Gastroesophageal sphincter (tissue), 4 donors: ENCODE measurements at regions not wholly inside any gene's neighbourhood (a gene's known extent, or its start where the extent isn't known, plus 50 kb on each side); places are given as distances from the start of the nearest gene placed in this dataset.

Experiments used
- ATAC-seq: fragments of 150-250 bp; one replicate; pipeline ENCODE4 v1.9.1; 2016; ENCODE audit warnings: mild to moderate bottlenecking, moderate library complexity
- H3K27ac ChIP-seq, 4 donors: fragments of 200-600 bp; sonication (generic) in 3 of 4; 1 replicate in 3 of 4; 2 replicates in 1 of 4; pipeline ENCODE4 v1.5.1; 2016 to 2019
- H3K27me3 ChIP-seq: fragments of 200-600 bp; sonication (generic); one replicate; pipeline ENCODE4 v1.5.1; 2019
- H3K36me3 ChIP-seq, 2 donors: fragments of 200-600 bp; sonication (generic); one replicate each; pipeline ENCODE4 v1.5.1; 2019; ENCODE audit warnings: control low read depth in 1 of 2
- H3K4me1 ChIP-seq, 3 donors: fragments of 200-600 bp; sonication (generic); 1 replicate in 2 of 3; 2 replicates in 1 of 3; pipeline ENCODE4 v1.5.1; 2016 to 2019; ENCODE audit warnings: control low read depth in 2 of 3
- H3K4me3 ChIP-seq, 2 donors: fragments of 200-600 bp; sonication (generic); one replicate each; pipeline ENCODE4 v1.5.1; 2019; ENCODE audit warnings: mild to moderate bottlenecking in 1 of 2, moderate library complexity in 1 of 2
- H3K9me3 ChIP-seq, 3 donors: fragments of 200-600 bp; sonication (generic); one replicate each; pipeline ENCODE4 v1.5.1; 2017 to 2019; ENCODE audit warnings: control low read depth in 2 of 3
- EP300 ChIP-seq: sonication (generic); formaldehyde crosslinking; IDR thresholded peaks from one replicate; pipeline ENCODE4 v1.6.1; 2017; ENCODE audit warnings: antibody characterized with exemption, mild to moderate bottlenecking
- POLR2A ChIP-seq, 2 donors: fragments of 450-650 bp; IDR thresholded peaks; one replicate each; pipeline ENCODE4 v1.6.1; 2017; ENCODE audit warnings: antibody characterized with exemption in 2 of 2, mild to moderate bottlenecking in 2 of 2, moderate library complexity in 1 of 2
- POLR2AphosphoS5 ChIP-seq: sonication (generic); formaldehyde crosslinking; IDR thresholded peaks from one replicate; pipeline ENCODE4 v1.6.1; 2017; ENCODE audit warnings: antibody characterized with exemption
- WGBS, 2 donors: methylation state at CpG; one replicate each; pipeline ENCODE4 v1.1.5; 2018; ENCODE audit warnings: low coverage in 1 of 2; 5-methylcytosine and 5-hydroxymethylcytosine counted together
- TF ChIP-seq, protein P1 (sequence below), 4 experiments: fragments of 200-600 bp in 2 of 4; fragments of 450-650 bp in 2 of 4; sonication (generic) in 1 of 4; IDR thresholded peaks; one replicate each; pipeline ENCODE4 v1.5.1; 2017 to 2019; ENCODE audit warnings: antibody characterized with exemption in 4 of 4, mild to moderate bottlenecking in 2 of 4, moderate library complexity in 2 of 4

DNA sequence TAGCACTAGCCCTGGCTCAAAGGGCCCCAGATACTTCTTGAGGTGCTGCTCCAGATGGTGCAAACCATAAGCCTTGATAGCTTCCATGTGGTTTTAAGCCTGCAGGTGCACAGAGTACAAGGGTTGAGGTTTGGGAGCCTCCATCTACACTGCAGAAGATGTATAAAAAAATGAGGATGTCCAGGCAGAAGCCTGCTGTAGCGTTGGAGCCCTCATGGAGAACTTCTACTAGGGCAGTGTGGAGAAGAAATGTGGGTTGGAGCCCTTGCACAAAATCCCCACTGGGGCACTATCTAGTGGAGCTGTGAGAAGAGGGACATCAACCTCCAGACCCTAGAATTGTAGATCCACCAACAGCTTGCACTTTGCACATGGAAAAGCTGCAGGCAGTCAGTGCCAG, 231.9 kb downstream of the CHIC2 start:
- H3K9me3 ChIP-seq = peaks cover 0 to 19% (median 0%) of the 10 kb centered on the region in 3 donors
- no peak for ATAC-seq
- no peaks in the 10 kb centered on the region for H3K27me3 ChIP-seq
- H3K4me3 ChIP-seq = no peak overlapping the region
- no peaks in the 10 kb centered on the region for H3K36me3 ChIP-seq
- no peaks in the 10 kb centered on the region for H3K4me1 ChIP-seq
- H3K27ac ChIP-seq = no peak overlapping the region
- TF ChIP-seq EP300 (no peak), POLR2AphosphoS5 (no peak), POLR2A (IDR thresholded peaks at IDR 0.05) (no peak)
- TF ChIP-seq, protein P1, sequence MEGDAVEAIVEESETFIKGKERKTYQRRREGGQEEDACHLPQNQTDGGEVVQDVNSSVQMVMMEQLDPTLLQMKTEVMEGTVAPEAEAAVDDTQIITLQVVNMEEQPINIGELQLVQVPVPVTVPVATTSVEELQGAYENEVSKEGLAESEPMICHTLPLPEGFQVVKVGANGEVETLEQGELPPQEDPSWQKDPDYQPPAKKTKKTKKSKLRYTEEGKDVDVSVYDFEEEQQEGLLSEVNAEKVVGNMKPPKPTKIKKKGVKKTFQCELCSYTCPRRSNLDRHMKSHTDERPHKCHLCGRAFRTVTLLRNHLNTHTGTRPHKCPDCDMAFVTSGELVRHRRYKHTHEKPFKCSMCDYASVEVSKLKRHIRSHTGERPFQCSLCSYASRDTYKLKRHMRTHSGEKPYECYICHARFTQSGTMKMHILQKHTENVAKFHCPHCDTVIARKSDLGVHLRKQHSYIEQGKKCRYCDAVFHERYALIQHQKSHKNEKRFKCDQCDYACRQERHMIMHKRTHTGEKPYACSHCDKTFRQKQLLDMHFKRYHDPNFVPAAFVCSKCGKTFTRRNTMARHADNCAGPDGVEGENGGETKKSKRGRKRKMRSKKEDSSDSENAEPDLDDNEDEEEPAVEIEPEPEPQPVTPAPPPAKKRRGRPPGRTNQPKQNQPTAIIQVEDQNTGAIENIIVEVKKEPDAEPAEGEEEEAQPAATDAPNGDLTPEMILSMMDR (IDR thresholded peaks at IDR 0.05) = no peak
- 100% methylated on average over 1 of the region's 1 CpG; no CpG with 5 or more reads in 1 of the 2 donors for WGBS, 2 donors

DNA sequence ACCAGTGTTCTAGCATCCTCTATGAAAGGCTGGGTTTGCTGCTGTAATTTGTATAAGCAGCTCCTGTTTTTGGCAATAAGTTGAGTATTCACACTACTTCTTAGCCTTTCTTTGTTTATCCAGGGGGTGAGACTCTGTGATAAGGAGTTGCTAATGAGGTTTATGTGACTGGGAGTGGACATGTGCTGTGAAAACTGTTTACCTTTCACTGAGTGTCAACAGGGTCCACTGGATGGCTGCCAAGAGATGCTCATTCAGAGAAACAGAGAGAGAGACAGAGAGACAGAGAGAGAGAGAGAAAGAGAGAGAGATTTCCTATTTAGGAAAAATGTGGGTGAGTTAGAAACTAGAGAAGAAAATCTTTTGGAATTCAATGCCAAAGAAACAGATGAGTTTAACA, 233.9 kb downstream of the CHIC2 start:
- no peak for ATAC-seq
- H3K4me1 ChIP-seq = no peaks in the 10 kb centered on the region
- no peaks in the 10 kb centered on the region for H3K27me3 ChIP-seq
- no peaks in the 10 kb centered on the region for H3K36me3 ChIP-seq
- peaks cover 0 to 19% (median 0%) of the 10 kb centered on the region in 3 donors for H3K9me3 ChIP-seq
- TF ChIP-seq POLR2A (IDR thresholded peaks at IDR 0.05) (no peak), POLR2AphosphoS5 (no peak), EP300 (no peak)
- TF ChIP-seq, protein P1 (IDR thresholded peaks at IDR 0.05) = no peak
- no peak overlapping the region for H3K4me3 ChIP-seq
- no peak overlapping the region for H3K27ac ChIP-seq

DNA sequence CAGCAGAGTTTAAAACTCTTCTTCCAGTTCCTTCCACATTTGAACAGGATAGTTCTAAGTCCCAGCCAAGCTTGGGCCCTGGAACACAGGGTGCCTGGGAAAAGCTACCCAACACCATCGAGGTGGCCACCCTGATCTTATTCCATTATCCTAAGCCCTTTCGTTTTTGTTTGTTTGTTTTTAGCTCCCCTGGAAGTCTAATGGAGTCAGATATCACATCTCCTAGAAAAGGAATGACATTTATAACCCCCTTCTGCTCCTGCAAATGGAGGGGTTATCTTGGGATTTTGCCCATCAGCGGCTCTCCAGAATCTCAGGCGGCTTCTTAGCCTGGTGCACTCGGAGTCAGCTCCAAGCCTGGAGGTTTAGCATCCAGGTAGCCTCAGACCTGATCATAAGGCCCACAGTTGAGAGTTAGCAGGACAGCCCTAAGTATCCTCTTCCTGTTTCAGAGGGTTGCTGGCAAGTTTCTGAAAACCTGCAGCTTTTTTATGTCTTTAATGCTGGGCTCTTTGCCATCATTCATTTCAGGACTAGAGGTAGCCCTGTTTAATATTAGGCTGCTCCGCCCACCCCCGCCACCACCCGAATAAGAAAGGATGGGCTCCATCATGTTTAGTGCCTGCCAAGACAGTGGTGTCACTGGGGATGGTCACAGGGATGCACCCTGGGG, 230.0 kb upstream of the LNX1 start:
- 40 to 54% methylated on average over 4 to 6 of the region's 8 CpGs for WGBS, 2 donors
- Histone ChIP-seq H3K4me3 (no peak overlapping the region), H3K9me3 (no peaks in the 10 kb centered on the region), H3K4me1 (peaks cover 0 to 9% (median 0%) of the 10 kb centered on the region in 3 donors), H3K36me3 (no peaks in the 10 kb centered on the region), H3K27me3 (no peaks in the 10 kb centered on the region), H3K27ac (no peak overlapping the region)
- no peak for ATAC-seq
- TF ChIP-seq, protein P1 (IDR thresholded peaks at IDR 0.05) = no peak
- TF ChIP-seq POLR2A (IDR thresholded peaks at IDR 0.05) = no peak
- no peak for TF ChIP-seq EP300
- TF ChIP-seq POLR2AphosphoS5 = no peak

DNA sequence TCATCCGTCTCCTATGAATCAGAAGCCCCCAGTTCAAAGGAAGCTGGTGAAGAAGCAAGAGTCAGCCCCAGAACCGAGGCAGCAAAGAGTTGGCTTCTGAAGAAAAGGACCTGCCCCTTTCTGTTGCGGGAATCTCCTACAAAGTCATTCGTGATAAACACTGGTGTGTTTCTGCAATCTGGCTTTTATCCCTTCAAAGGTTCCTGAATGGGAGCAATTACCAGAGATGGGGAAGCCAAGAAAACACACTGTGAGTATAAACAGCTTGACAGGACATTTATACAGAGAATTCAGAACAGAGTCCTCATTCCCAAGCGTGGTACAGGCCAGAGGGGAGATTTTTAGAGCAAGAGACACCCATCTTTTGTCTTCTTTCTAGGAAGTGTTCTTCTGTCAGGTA, 226.8 kb upstream of the LNX1 start:
- TF ChIP-seq EP300 (no peak), POLR2AphosphoS5 (peak; percentile 70), POLR2A (IDR thresholded peaks at IDR 0.05) (no peak)
- TF ChIP-seq, protein P1 (IDR thresholded peaks at IDR 0.05) = no peak
- peak; percentile 74 for ATAC-seq
- Histone ChIP-seq H3K27me3 (no peaks in the 10 kb centered on the region), H3K4me3 (no peak overlapping the region), H3K36me3 (no peaks in the 10 kb centered on the region), H3K27ac (peak overlapping the region in 3 of 4 donors; percentile 36 to 54 (median 44)), H3K9me3 (no peaks in the 10 kb centered on the region), H3K4me1 (peaks cover 0 to 9% (median 0%) of the 10 kb centered on the region in 3 donors)
- WGBS, 2 donors = 6 to 8% methylated on average over 4 to 5 of the region's 5 CpGs

DNA sequence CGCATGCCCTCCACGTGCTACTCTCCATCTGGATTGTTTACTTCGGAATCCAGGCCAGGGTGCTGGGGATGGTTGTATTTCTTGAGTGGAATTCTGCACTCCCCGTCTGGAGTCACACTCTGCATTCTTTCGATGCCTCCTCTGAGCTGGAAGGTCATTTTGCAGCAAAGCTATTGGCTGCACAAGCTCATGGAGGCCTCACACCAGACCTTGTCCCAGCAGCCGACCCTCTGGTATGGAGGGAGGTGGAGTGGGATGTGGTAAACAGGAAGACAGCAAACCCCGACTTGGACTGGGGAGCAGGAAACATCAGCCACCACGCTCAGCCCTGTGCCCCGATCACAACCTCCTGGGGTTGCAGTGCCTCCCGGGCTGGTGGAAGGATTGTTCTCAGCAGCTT, 225.3 kb upstream of the LNX1 start:
- WGBS, 2 donors = 68 to 82% methylated on average over 5 to 6 of the region's 10 CpGs
- TF ChIP-seq, protein P1 (IDR thresholded peaks at IDR 0.05) = no peak
- no peak for TF ChIP-seq POLR2A (IDR thresholded peaks at IDR 0.05)

More for the DNA sequence above, 225.3 kb upstream of the LNX1 start:
- Histone ChIP-seq H3K9me3 (no peaks in the 10 kb centered on the region), H3K4me1 (peaks cover 0 to 9% (median 0%) of the 10 kb centered on the region in 3 donors), H3K4me3 (no peak overlapping the region), H3K27ac (no peak overlapping the region), H3K27me3 (no peaks in the 10 kb centered on the region), H3K36me3 (no peaks in the 10 kb centered on the region)
- no peak for ATAC-seq
